ENCODE measurements at regions not wholly inside any gene's neighbourhood (a gene's known extent, or its start where the extent isn't known, plus 50 kb on each side); places are given as distances from the start of the nearest gene placed in this dataset.

DNA sequence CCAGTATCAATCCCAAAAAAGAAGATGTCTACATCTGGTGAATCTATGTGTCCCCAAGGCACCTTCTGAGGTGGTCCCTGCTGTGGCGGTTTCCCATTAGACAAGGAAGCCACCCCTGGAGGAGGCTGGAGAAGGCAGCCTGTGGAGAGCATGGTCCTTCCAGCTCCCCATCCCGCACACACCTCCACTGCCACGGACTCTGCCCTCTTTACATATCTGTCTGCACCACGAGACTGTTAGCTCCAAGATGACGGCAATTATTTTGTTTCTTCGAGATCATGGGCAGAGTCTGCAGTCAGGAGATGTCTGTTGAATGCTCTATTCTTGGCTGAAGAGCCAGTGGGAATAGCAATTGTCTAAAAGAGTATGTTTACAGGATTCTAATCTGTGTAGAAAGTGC is 132.0 kb downstream of the OSR1 start:
- CTCF ChIA-PET (ENCODE audit: low intra/inter-chr PET ratio): no interaction called here
- POLR2A ChIA-PET: no interaction called here
- TF ChIP-seq CTBP1 (IDR thresholded peaks at IDR 0.05; ENCODE audit: borderline replicate concordance) (no peak), SP2 (IDR thresholded peaks at IDR 0.05; ENCODE audit: extremely low read depth, low read depth, low read length, poor library complexity, severe bottlenecking) (no peak), TCF3 (CRISPR knock-in tag; IDR thresholded peaks at IDR 0.05) (no peak), SMAD2 (IDR thresholded peaks at IDR 0.05; ENCODE audit: low read depth, low read length) (no peak), SAP30 (IDR thresholded peaks at IDR 0.05; ENCODE audit: borderline replicate concordance, insufficient read depth, low read depth, low read length, poor library complexity, severe bottlenecking) (no peak), CBX1 (IDR thresholded peaks at IDR 0.05; ENCODE audit: low read depth) (no peak)
- TF ChIP-seq, protein P1, sequence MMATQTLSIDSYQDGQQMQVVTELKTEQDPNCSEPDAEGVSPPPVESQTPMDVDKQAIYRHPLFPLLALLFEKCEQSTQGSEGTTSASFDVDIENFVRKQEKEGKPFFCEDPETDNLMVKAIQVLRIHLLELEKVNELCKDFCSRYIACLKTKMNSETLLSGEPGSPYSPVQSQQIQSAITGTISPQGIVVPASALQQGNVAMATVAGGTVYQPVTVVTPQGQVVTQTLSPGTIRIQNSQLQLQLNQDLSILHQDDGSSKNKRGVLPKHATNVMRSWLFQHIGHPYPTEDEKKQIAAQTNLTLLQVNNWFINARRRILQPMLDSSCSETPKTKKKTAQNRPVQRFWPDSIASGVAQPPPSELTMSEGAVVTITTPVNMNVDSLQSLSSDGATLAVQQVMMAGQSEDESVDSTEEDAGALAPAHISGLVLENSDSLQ (IDR thresholded peaks at IDR 0.05): no peak
- TF ChIP-seq, protein P2, sequence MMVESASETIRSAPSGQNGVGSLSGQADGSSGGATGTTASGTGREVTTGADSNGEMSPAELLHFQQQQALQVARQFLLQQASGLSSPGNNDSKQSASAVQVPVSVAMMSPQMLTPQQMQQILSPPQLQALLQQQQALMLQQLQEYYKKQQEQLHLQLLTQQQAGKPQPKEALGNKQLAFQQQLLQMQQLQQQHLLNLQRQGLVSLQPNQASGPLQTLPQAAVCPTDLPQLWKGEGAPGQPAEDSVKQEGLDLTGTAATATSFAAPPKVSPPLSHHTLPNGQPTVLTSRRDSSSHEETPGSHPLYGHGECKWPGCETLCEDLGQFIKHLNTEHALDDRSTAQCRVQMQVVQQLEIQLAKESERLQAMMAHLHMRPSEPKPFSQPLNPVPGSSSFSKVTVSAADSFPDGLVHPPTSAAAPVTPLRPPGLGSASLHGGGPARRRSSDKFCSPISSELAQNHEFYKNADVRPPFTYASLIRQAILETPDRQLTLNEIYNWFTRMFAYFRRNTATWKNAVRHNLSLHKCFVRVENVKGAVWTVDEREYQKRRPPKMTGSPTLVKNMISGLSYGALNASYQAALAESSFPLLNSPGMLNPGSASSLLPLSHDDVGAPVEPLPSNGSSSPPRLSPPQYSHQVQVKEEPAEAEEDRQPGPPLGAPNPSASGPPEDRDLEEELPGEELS (CRISPR knock-in tag; IDR thresholded peaks at IDR 0.05; ENCODE audit: borderline replicate concordance): no peak
- 2% methylated on average over 6 of the region's 6 CpGs for WGBS (ENCODE audit: insufficient coverage, low coverage, missing lambda C conversion rate)
- no peak overlapping the region for H2AFZ ChIP-seq (ENCODE audit: low read depth, low read length)
- no peaks in the 10 kb centered on the region for H3K9me1 ChIP-seq (ENCODE audit: control insufficient read depth, insufficient read depth, low read length)
- no peaks in the 10 kb centered on the region for H3K9me3 ChIP-seq (replicated peaks; ENCODE audit: control insufficient read depth, insufficient read depth, low read depth, low read length)
- H3K4me2 ChIP-seq (ENCODE audit: insufficient read depth, low read length): no peak overlapping the region
- H3K4me3 ChIP-seq: no peak overlapping the region
- H3K9ac ChIP-seq (ENCODE audit: insufficient read depth in 1 of 2, low read depth in 2 of 2, low read length in 2 of 2): no peak overlapping the region
- ATAC-seq: no peak
- no TSS peak for BruUV-seq (replicated peaks)
- no peaks in the 10 kb centered on the region for H3K27me3 ChIP-seq (ENCODE audit: control insufficient read depth in 2 of 2, insufficient read depth in 2 of 2, low read length in 2 of 2)
- no peak overlapping the region for H3K27ac ChIP-seq (ENCODE audit: extremely low read depth, low read depth, low read length)
- intact Hi-C loops (cut with micrococcal nuclease): no loop called here
- H3K36me3 ChIP-seq (ENCODE audit: control insufficient read depth, insufficient read depth, low read length): no peaks in the 10 kb centered on the region
- no peaks in the 10 kb centered on the region for H4K20me1 ChIP-seq (replicated peaks; ENCODE audit: control insufficient read depth, insufficient read depth, low read length)
- FAIRE-seq: no peak
- in situ Hi-C loops (cut with MboI): no loop called here
- H3K79me2 ChIP-seq (ENCODE audit: control insufficient read depth, insufficient read depth, low read length): no peaks in the 10 kb centered on the region
- no peaks in the 10 kb centered on the region for H3K4me1 ChIP-seq (replicated peaks in 1 of 2; ENCODE audit: control insufficient read depth in 2 of 2, insufficient read depth in 2 of 2, low read length in 2 of 2)
- no peak for DNase-seq (ENCODE audit: extremely low read depth in 1 of 4, low spot score in 3 of 4)
